ENCODE measurements at regions not wholly inside any gene's neighbourhood (a gene's known extent, or its start where the extent isn't known, plus 50 kb on each side); places are given as distances from the start of the nearest gene placed in this dataset.

GRCh38 chr2:18988631-18989232, 369.7 kb downstream of the OSR1 start:
- TF ChIP-seq CTCF (CRISPR knock-in tag; IDR thresholded peaks at IDR 0.05) (no peak), ZNF10 (CRISPR knock-in tag; IDR thresholded peaks at IDR 0.05; ENCODE audit: borderline replicate concordance, low read depth) (no peak), ZNF207 (IDR thresholded peaks at IDR 0.05; ENCODE audit: borderline replicate concordance) (no peak), ATF6 (CRISPR knock-in tag; conservative IDR thresholded peaks at IDR 0.05) (no peak), NR2F6 (IDR thresholded peaks at IDR 0.05) (no peak), NR2F6 (CRISPR knock-in tag; IDR thresholded peaks at IDR 0.05) (no peak), NR2F2 (IDR thresholded peaks at IDR 0.05; ENCODE audit: borderline replicate concordance, low read depth) (no peak), AHR (CRISPR knock-in tag; IDR thresholded peaks at IDR 0.05) (no peak)
